ENCODE measurements at regions not wholly inside any gene's neighbourhood (a gene's known extent, or its start where the extent isn't known, plus 50 kb on each side); places are given as distances from the start of the nearest gene placed in this dataset.

GRCh38 chr3:110984456-110985250 lies 87.0 kb upstream of the NECTIN3 start:
- Mint-ChIP-seq H3K4me1 (no peaks in the 10 kb centered on the region), H3K27ac (no peak overlapping the region), H3K36me3 (no peaks in the 10 kb centered on the region), H3K27me3 (ENCODE audit: low read depth) (no peaks in the 10 kb centered on the region), H3K4me3 (no peak overlapping the region), H3K9me3 (peaks cover 11% of the 10 kb centered on the region)
- DNase-seq (ENCODE audit: low spot score) (no peak), ATAC-seq (no peak)
- POLR2A ChIA-PET, result no interaction called here
- CTCF ChIA-PET, result no interaction called here
- TF ChIP-seq ELF4 (CRISPR knock-in tag; IDR thresholded peaks at IDR 0.05; ENCODE audit: low read depth) (no peak), AFF4 (CRISPR knock-in tag; IDR thresholded peaks at IDR 0.05; ENCODE audit: borderline replicate concordance) (no peak), NR1H2 (CRISPR knock-in tag; IDR thresholded peaks at IDR 0.05) (no peak), ATF6 (CRISPR knock-in tag; IDR thresholded peaks at IDR 0.05) (no peak)

- no peaks in the 10 kb centered on the region for H3K36me3 Mint-ChIP-seq
- CTCF ChIA-PET, result no interaction called here
- TF ChIP-seq ZNF416 (CRISPR knock-in tag; IDR thresholded peaks at IDR 0.05) (no peak), ZBTB43 (CRISPR knock-in tag; IDR thresholded peaks at IDR 0.05) (no peak), RORB (CRISPR knock-in tag; IDR thresholded peaks at IDR 0.05) (no peak), ATF1 (CRISPR knock-in tag; IDR thresholded peaks at IDR 0.05) (no peak), TCF7 (CRISPR knock-in tag; IDR thresholded peaks at IDR 0.05; ENCODE audit: low read depth) (no peak), CREB1 (CRISPR knock-in tag; IDR thresholded peaks at IDR 0.05) (no peak), HMGA2 (CRISPR knock-in tag; IDR thresholded peaks at IDR 0.05) (no peak), SMAD3 (CRISPR knock-in tag; IDR thresholded peaks at IDR 0.05; ENCODE audit: borderline replicate concordance) (no peak), E2F5 (CRISPR knock-in tag; IDR thresholded peaks at IDR 0.05) (no peak), ZNF425 (CRISPR knock-in tag; conservative IDR thresholded peaks at IDR 0.05) (no peak)
- no peaks in the 10 kb centered on the region for H3K4me1 Mint-ChIP-seq
- no peak for ATAC-seq
- POLR2A ChIA-PET, result no interaction called here
- no peak overlapping the region for H3K27ac Mint-ChIP-seq
- no peak overlapping the region for H3K4me3 Mint-ChIP-seq
- H3K9me3 Mint-ChIP-seq, result peaks cover 17% of the 10 kb centered on the region
- no peak for DNase-seq (ENCODE audit: low spot score)
- no peaks in the 10 kb centered on the region for H3K27me3 Mint-ChIP-seq (ENCODE audit: low read depth)
These were observed 82.2 kb upstream of the NECTIN3 start for GRCh38 chr3:110989446-110989845.

Data from WTC11 (cell line).